Osteocyte (in vitro differentiated cells): ENCODE measurements at regions not wholly inside any gene's neighbourhood (a gene's known extent, or its start where the extent isn't known, plus 50 kb on each side); places are given as distances from the start of the nearest gene placed in this dataset.

Experiments used
- DNase-seq: peaks from one replicate; pipeline ENCODE4 v3.0.0; 2021; ENCODE audit warnings: mixed read lengths; ENCODE audit not compliant: unreplicated experiment; ENCODE audit errors: extremely low spot score
- H3K27ac Mint-ChIP-seq: one replicate; pipeline ENCODE4 v1.8.0; 2021; ENCODE audit warnings: mild to moderate bottlenecking, mixed read lengths; ENCODE audit not compliant: unreplicated experiment
- H3K27me3 Mint-ChIP-seq: one replicate; pipeline ENCODE4 v1.8.0; 2021; ENCODE audit warnings: mixed read lengths; ENCODE audit not compliant: unreplicated experiment
- H3K36me3 Mint-ChIP-seq: one replicate; pipeline ENCODE4 v1.8.0; 2021; ENCODE audit warnings: mixed read lengths; ENCODE audit not compliant: unreplicated experiment
- H3K4me1 Mint-ChIP-seq: one replicate; pipeline ENCODE4 v1.8.0; 2021; ENCODE audit warnings: mixed read lengths; ENCODE audit not compliant: unreplicated experiment
- H3K4me3 Mint-ChIP-seq: one replicate; pipeline ENCODE4 v1.8.0; 2021; ENCODE audit warnings: mild to moderate bottlenecking, moderate library complexity, mixed read lengths; ENCODE audit not compliant: unreplicated experiment
- H3K9me3 Mint-ChIP-seq: one replicate; pipeline ENCODE4 v1.8.0; 2021; ENCODE audit warnings: mixed read lengths; ENCODE audit not compliant: unreplicated experiment
- CTCF ChIP-seq: fragments of 200-600 bp; sonication (generic); IDR thresholded peaks from 2 replicates; pipeline ENCODE4 v1.5.0; 2021; ENCODE audit warnings: antibody characterized with exemption, mild to moderate bottlenecking, moderate library complexity

- H3K36me3 Mint-ChIP-seq = no peaks in the 10 kb centered on the region
- H3K9me3 Mint-ChIP-seq = no peaks in the 10 kb centered on the region
- no peak for TF ChIP-seq CTCF
- peaks cover 8% of the 10 kb centered on the region for H3K27me3 Mint-ChIP-seq
- DNase-seq = no peak
- H3K4me1 Mint-ChIP-seq = no peaks in the 10 kb centered on the region
- H3K4me3 Mint-ChIP-seq = no peak overlapping the region
- H3K27ac Mint-ChIP-seq = no peak overlapping the region
Measured at GRCh38 chr1:102821707-102822106, 286.6 kb downstream of the COL11A1 start.

- H3K4me1 Mint-ChIP-seq = peaks cover 30% of the 10 kb centered on the region
- no peaks in the 10 kb centered on the region for H3K9me3 Mint-ChIP-seq
- H3K4me3 Mint-ChIP-seq = no peak overlapping the region
- DNase-seq = no peak
- no peaks in the 10 kb centered on the region for H3K36me3 Mint-ChIP-seq
- no peak for TF ChIP-seq CTCF
- H3K27me3 Mint-ChIP-seq = no peaks in the 10 kb centered on the region
- no peak overlapping the region for H3K27ac Mint-ChIP-seq
Measured at GRCh38 chr1:102800406-102800805, 307.9 kb downstream of the COL11A1 start.

- H3K4me3 Mint-ChIP-seq = no peak overlapping the region
- DNase-seq = no peak
- H3K27me3 Mint-ChIP-seq = no peaks in the 10 kb centered on the region
- H3K27ac Mint-ChIP-seq = peak overlapping the region; percentile 53
- no peaks in the 10 kb centered on the region for H3K36me3 Mint-ChIP-seq
- TF ChIP-seq CTCF = no peak
- H3K9me3 Mint-ChIP-seq = no peaks in the 10 kb centered on the region
- H3K4me1 Mint-ChIP-seq = peaks cover 30% of the 10 kb centered on the region
Measured at GRCh38 chr1:102799496-102799895, 308.8 kb downstream of the COL11A1 start.

- Mint-ChIP-seq H3K4me3 (no peak overlapping the region), H3K4me1 (peaks cover 30% of the 10 kb centered on the region), H3K27ac (no peak overlapping the region), H3K36me3 (no peaks in the 10 kb centered on the region), H3K9me3 (no peaks in the 10 kb centered on the region), H3K27me3 (no peaks in the 10 kb centered on the region)
- TF ChIP-seq CTCF = no peak
- DNase-seq = no peak
Measured at GRCh38 chr1:102798718-102799117, 309.6 kb downstream of the COL11A1 start.

GRCh38 chr1:102796429-102796828, 311.9 kb downstream of the COL11A1 start:
- Mint-ChIP-seq H3K4me1 (peaks cover 29% of the 10 kb centered on the region), H3K36me3 (no peaks in the 10 kb centered on the region), H3K9me3 (no peaks in the 10 kb centered on the region), H3K27ac (no peak overlapping the region), H3K27me3 (peaks cover 2% of the 10 kb centered on the region), H3K4me3 (no peak overlapping the region)
- TF ChIP-seq CTCF = no peak
- DNase-seq = no peak
